ENCODE measurements at regions not wholly inside any gene's neighbourhood (a gene's known extent, or its start where the extent isn't known, plus 50 kb on each side); places are given as distances from the start of the nearest gene placed in this dataset.
"Not testable (repeated sequence)": the region's sequence is repeated elsewhere in the genome, so short reads cannot be mapped to it uniquely, and the experiment has no call there.

DNA sequence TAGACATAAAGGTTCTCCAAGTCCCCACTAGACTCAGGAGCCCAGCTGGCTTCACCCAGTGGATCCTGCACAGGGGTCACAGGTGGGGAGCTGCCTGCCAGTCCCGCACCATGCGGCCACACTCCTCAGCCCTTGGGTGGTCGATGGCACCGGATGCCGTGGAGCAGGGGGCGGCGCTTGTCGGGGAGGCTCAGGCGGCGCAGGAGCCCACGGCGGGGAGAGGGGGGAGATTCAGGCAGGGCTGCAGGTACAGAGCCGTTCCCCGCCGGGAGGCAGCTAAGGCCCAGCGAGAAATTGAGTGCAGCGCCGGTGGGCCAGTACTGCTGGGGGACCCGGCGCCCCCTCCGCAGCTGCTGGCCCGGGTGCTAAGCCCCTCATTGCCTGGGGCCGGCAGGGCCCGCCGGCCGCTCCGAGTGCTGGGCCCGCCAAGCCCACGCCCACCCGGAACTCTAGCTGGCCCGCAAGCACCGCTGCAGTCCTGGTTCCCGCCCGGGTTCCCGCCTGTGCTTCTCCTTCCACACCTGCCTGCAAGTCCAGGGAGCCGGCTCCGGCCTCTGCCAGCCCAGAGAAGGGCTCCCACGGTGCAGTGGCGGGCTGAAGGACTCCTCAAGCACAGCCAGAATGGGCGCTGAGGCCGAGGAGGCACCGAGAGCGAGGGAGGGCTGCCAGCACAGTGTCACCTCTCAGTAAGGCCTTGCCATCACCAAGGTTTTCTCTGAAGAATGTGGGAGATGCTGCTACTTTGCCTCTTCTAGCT, 58.4 kb upstream of the PPP1R12A start:
- intact Hi-C loops (cut with micrococcal nuclease): no loop called here
- Mint-ChIP-seq H3K4me1 (peaks cover 8% of the 10 kb centered on the region), H3K27me3 (peaks cover 3% of the 10 kb centered on the region), H3K9me3 (no peaks in the 10 kb centered on the region), H3K4me3 (no peak overlapping the region), H3K36me3 (ENCODE audit: low read depth) (no peaks in the 10 kb centered on the region), H3K27ac (no peak overlapping the region)
- TF ChIP-seq, protein P1, sequence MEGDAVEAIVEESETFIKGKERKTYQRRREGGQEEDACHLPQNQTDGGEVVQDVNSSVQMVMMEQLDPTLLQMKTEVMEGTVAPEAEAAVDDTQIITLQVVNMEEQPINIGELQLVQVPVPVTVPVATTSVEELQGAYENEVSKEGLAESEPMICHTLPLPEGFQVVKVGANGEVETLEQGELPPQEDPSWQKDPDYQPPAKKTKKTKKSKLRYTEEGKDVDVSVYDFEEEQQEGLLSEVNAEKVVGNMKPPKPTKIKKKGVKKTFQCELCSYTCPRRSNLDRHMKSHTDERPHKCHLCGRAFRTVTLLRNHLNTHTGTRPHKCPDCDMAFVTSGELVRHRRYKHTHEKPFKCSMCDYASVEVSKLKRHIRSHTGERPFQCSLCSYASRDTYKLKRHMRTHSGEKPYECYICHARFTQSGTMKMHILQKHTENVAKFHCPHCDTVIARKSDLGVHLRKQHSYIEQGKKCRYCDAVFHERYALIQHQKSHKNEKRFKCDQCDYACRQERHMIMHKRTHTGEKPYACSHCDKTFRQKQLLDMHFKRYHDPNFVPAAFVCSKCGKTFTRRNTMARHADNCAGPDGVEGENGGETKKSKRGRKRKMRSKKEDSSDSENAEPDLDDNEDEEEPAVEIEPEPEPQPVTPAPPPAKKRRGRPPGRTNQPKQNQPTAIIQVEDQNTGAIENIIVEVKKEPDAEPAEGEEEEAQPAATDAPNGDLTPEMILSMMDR (IDR thresholded peaks at IDR 0.05): no peak
- ChIA-PET POLR2A (no interaction called here), CTCF (no interaction called here)
- ATAC-seq (ENCODE audit: low read depth) (no peak), DNase-seq (no peak)

DNA sequence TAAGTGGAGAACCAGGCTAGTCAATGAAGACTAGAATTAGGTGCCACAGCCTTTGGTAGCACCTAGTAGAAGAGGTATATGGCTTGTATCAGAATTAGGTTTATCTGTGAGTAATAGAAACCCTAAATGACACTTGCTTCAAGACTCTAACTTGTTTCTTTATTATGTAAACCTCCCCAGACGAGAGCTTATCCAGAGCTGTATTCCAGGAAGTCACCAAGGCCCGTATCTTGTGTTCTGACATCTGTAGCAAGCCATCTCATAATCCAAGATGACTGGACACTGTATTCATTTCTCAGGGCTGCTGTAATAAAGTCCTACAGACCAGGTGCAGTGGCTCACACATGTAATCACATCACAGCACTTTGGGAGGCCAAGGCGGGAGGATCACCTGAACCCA, 56.7 kb upstream of the PPP1R12A start:
- DNase-seq (no peak), ATAC-seq (ENCODE audit: low read depth) (no peak)
- CTCF ChIA-PET: no interaction called here
- Mint-ChIP-seq H3K27ac (no peak overlapping the region), H3K4me1 (no peaks in the 10 kb centered on the region), H3K27me3 (peaks cover 8% of the 10 kb centered on the region), H3K4me3 (no peak overlapping the region), H3K36me3 (ENCODE audit: low read depth) (no peaks in the 10 kb centered on the region), H3K9me3 (no peaks in the 10 kb centered on the region)
- TF ChIP-seq, protein P1 (IDR thresholded peaks at IDR 0.05): no peak
- POLR2A ChIA-PET: no interaction called here
- intact Hi-C loops (cut with micrococcal nuclease): no loop called here

DNA sequence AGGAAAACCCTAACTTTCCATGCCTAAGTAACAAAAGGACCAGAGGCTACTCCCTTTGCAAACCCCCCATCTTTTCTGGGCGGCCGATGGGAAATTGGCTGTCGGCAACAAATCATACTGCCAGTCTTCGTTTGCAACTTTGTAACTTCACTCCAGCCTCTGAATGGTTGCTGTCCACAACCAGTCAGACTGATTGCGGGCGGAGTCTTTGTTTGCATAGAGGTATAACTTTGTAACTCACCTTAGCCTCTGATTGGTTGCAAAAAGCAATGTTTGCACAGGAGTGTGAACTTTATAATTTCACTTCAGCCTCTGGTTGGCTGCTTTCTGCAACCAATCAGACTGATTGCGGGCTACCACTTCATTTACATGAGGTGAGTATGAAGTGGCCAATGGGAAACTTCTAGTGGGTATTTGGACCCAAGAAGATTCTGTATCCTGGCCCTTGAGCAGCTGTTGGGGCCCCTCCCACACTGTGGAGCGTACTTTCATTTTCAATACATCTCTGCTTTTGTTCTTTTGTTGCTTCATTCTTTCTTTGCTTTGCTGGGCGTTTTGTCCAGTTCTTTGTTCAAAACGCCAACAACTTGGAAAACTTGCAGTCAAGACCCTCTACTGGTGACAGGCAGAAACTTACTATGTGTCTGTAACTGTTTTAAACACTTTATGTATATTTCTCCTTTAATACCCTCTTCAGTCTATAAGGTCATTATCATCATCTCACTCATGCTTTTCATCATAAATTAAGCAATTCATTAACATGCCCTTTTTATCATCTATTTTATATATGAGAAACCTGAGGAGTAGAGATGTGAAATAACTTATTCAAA, 55.8 kb upstream of the PPP1R12A start:
- POLR2A ChIA-PET; H3K9me3 Mint-ChIP-seq; H3K4me3 Mint-ChIP-seq; H3K36me3 Mint-ChIP-seq (ENCODE audit: low read depth); H3K27me3 Mint-ChIP-seq; CTCF ChIA-PET; H3K4me1 Mint-ChIP-seq; intact Hi-C loops (cut with micrococcal nuclease); DNase-seq; H3K27ac Mint-ChIP-seq; ATAC-seq (ENCODE audit: low read depth): not testable (repeated sequence)

DNA sequence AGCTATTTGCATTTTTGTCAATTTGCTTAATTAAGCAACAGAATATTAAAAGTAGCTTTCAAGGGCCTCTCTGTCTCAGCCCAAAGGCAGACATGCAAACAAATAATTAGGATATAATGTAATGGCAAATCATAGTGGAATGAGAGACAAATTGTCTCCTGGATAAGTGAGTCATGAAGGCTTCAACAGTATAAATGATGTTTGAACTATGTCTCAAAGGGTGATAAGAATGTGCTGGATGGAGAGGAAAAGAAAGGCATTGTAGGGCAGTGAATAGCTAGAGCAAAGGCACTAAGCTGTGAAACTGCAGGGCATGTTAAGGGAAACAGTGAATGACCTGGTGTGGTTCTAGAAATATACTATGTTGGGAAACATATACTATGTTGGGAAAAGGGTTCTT, 53.5 kb upstream of the PPP1R12A start:
- TF ChIP-seq, protein P1 (IDR thresholded peaks at IDR 0.05): no peak
- intact Hi-C loops (cut with micrococcal nuclease): no loop called here
- H3K4me3 Mint-ChIP-seq: no peak overlapping the region
- no peaks in the 10 kb centered on the region for H3K36me3 Mint-ChIP-seq (ENCODE audit: low read depth)
- CTCF ChIA-PET: no interaction called here
- ATAC-seq (ENCODE audit: low read depth) (no peak), DNase-seq (no peak)
- H3K27me3 Mint-ChIP-seq: peaks cover 14% of the 10 kb centered on the region
- POLR2A ChIA-PET: no interaction called here
- no peaks in the 10 kb centered on the region for H3K9me3 Mint-ChIP-seq
- no peak overlapping the region for H3K27ac Mint-ChIP-seq
- H3K4me1 Mint-ChIP-seq: no peaks in the 10 kb centered on the region

DNA sequence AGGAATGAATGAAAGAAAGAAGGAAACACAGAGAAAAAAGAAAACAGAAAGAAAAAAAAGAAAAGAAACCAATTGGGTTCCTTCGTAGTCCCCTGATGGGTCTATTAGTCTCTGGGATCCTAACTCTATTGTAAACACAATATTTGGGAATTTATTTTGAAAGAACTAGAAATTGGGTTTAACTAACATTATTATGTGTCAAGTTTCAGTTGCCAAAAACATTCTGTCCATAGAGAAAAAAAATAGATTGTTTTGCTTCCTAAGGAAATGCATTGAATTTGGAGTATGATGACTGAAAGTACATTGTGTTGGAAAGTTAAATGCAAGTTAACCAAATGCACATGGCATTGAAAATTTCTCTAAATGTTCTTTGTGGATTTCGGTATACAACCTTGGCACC, 52.8 kb upstream of the PPP1R12A start:
- CTCF ChIA-PET: no interaction called here
- TF ChIP-seq, protein P1 (IDR thresholded peaks at IDR 0.05): no peak
- no peak for ATAC-seq (ENCODE audit: low read depth)
- H3K27ac Mint-ChIP-seq: no peak overlapping the region
- H3K4me3 Mint-ChIP-seq: no peak overlapping the region
- DNase-seq: no peak
- no peaks in the 10 kb centered on the region for H3K4me1 Mint-ChIP-seq
- H3K36me3 Mint-ChIP-seq (ENCODE audit: low read depth): no peaks in the 10 kb centered on the region
- POLR2A ChIA-PET: no interaction called here
- intact Hi-C loops (cut with micrococcal nuclease): no loop called here
- peaks cover 19% of the 10 kb centered on the region for H3K27me3 Mint-ChIP-seq
- H3K9me3 Mint-ChIP-seq: no peaks in the 10 kb centered on the region

All from activated B cell treated with CpG ODN at 0.5 μM for 24 hours (primary cell).